Transverse colon (tissue), 4 donors: ENCODE measurements at regions not wholly inside any gene's neighbourhood (a gene's known extent, or its start where the extent isn't known, plus 50 kb on each side); places are given as distances from the start of the nearest gene placed in this dataset.

Experiments used
- DNase-seq: peaks from one replicate; pipeline ENCODE4 v3.0.0-alpha.2; 2019
- H3K27ac ChIP-seq, 4 donors: fragments of 200-600 bp; sonication (generic); 2 replicates each; pipeline ENCODE4 v1.5.1; 2016 to 2018; ENCODE audit warnings: inconsistent platforms in 4 of 4
- H3K27me3 ChIP-seq: fragments of 200-600 bp; sonication (generic); 2 replicates; pipeline ENCODE4 v1.5.1; 2017; ENCODE audit warnings: inconsistent platforms
- H3K36me3 ChIP-seq, 4 donors: fragments of 200-600 bp; sonication (generic); 2 replicates each; pipeline ENCODE4 v1.5.1; 2017 to 2019; ENCODE audit warnings: inconsistent platforms in 4 of 4
- H3K4me1 ChIP-seq, 4 donors: fragments of 200-600 bp; sonication (generic); 2 replicates each; pipeline ENCODE4 v1.5.1; 2017 to 2020; ENCODE audit warnings: inconsistent platforms in 4 of 4
- H3K4me3 ChIP-seq, 4 donors: fragments of 200-600 bp; sonication (generic); 1 replicate in 1 of 4; 2 replicates in 3 of 4; pipeline versions ENCODE4 v1.5.1 to v1.6.1; 2017 to 2019; ENCODE audit warnings: inconsistent platforms in 4 of 4
- H3K9me3 ChIP-seq, 2 donors: fragments of 200-600 bp; sonication (generic); 2 replicates each; pipeline ENCODE4 v1.5.1; 2017 to 2019; ENCODE audit warnings: inconsistent platforms in 2 of 2
- CTCF ChIP-seq, 5 experiments: fragments of 200-600 bp in 3 of 5; fragments of 450-650 bp in 2 of 5; sonication (generic) in 3 of 5; IDR thresholded peaks; 1 replicate in 2 of 5; 2 replicates in 3 of 5; pipeline ENCODE4 v1.5.1; 2016 to 2017; ENCODE audit warnings: antibody characterized with exemption in 5 of 5, inconsistent platforms in 3 of 5, mild to moderate bottlenecking in 2 of 5, moderate library complexity in 1 of 5
- EP300 ChIP-seq: sonication (generic); formaldehyde crosslinking; IDR thresholded peaks from one replicate; pipeline ENCODE4 v1.6.1; 2017; ENCODE audit warnings: antibody characterized with exemption, low read depth
- POLR2A ChIP-seq: fragments of 450-650 bp; IDR thresholded peaks from one replicate; pipeline ENCODE4 v1.6.1; 2016; ENCODE audit warnings: antibody characterized with exemption, mild to moderate bottlenecking, moderate library complexity
- POLR2AphosphoS5 ChIP-seq, 3 donors: sonication (generic); formaldehyde crosslinking; IDR thresholded peaks; one replicate each; pipeline ENCODE4 v1.6.1; 2016; ENCODE audit warnings: antibody characterized with exemption in 3 of 3
- WGBS, 2 donors: methylation state at CpG; one replicate each; pipeline ENCODE4 v1.1.5; 2018; ENCODE audit warnings: low coverage in 1 of 2; 5-methylcytosine and 5-hydroxymethylcytosine counted together
- in situ Hi-C, 4 donors: fragments of 200-750 bp; cut with MboI; loops; one replicate each; pipeline versions ENCODE4 v1.15.0 to v1.15.1; 2017; ENCODE audit warnings: low sequenced_read_pairs in 3 of 4, low pct_ligation_motif_present in 1 of 4, low pct_unique_long_range_greater_than_20kb in 1 of 4
- intact Hi-C: fragments of 100-400 bp; cut with DNase I; formaldehyde crosslinking; loops from one replicate; pipeline ENCODE4 v1.15.1; 2023; ENCODE audit warnings: low total_unique reads

- intact Hi-C loops = no loop called here
- Histone ChIP-seq H3K27ac (no peak overlapping the region), H3K4me3 (no peak overlapping the region), H3K4me1 (no peaks in the 10 kb centered on the region), H3K27me3 (no peaks in the 10 kb centered on the region), H3K36me3 (no peaks in the 10 kb centered on the region), H3K9me3 (no peaks in the 10 kb centered on the region)
- 80% methylated on average over 4 of the region's 4 CpGs; no CpG with 5 or more reads in 1 of the 2 donors for WGBS, 2 donors
- in situ Hi-C loops = no loop called here
- DNase-seq = no peak
- TF ChIP-seq POLR2A = no peak
- no peak for TF ChIP-seq EP300
- TF ChIP-seq CTCF (IDR thresholded peaks at IDR 0.05) = no peak
- TF ChIP-seq POLR2AphosphoS5 (IDR thresholded peaks at IDR 0.05) = no peak
Observed at GRCh38 chr16:66008136-66008535, 358.4 kb upstream of the CDH5 start.

GRCh38 chr16:66007717-66008116 lies 358.8 kb upstream of the CDH5 start:
- Histone ChIP-seq H3K4me1 (no peaks in the 10 kb centered on the region), H3K4me3 (no peak overlapping the region), H3K27me3 (no peaks in the 10 kb centered on the region), H3K9me3 (no peaks in the 10 kb centered on the region), H3K27ac (no peak overlapping the region), H3K36me3 (no peaks in the 10 kb centered on the region)
- TF ChIP-seq POLR2A (no peak), EP300 (no peak), POLR2AphosphoS5 (IDR thresholded peaks at IDR 0.05) (no peak), CTCF (IDR thresholded peaks at IDR 0.05) (no peak)
- intact Hi-C loops (no loop called here), in situ Hi-C loops (no loop called here)
- WGBS, 2 donors = 57 to 60% methylated on average over 1 to 6 of the region's 6 CpGs
- no peak for DNase-seq

GRCh38 chr16:66006485-66006884 lies 360.0 kb upstream of the CDH5 start:
- no peak for DNase-seq
- intact Hi-C loops = no loop called here
- TF ChIP-seq POLR2A (no peak), EP300 (no peak), CTCF (IDR thresholded peaks at IDR 0.05) (no peak)
- Histone ChIP-seq H3K4me3 (no peak overlapping the region), H3K27me3 (no peaks in the 10 kb centered on the region), H3K4me1 (no peaks in the 10 kb centered on the region), H3K9me3 (no peaks in the 10 kb centered on the region), H3K36me3 (no peaks in the 10 kb centered on the region), H3K27ac (no peak overlapping the region)
- in situ Hi-C loops = no loop called here
- WGBS, 2 donors = 58% methylated on average over 9 of the region's 9 CpGs; no CpG with 5 or more reads in 1 of the 2 donors

GRCh38 chr16:66004699-66005098 lies 361.8 kb upstream of the CDH5 start:
- in situ Hi-C loops = no loop called here
- 59 to 66% methylated on average over 2 to 3 of the region's 3 CpGs for WGBS, 2 donors
- Histone ChIP-seq H3K27me3 (no peaks in the 10 kb centered on the region), H3K9me3 (no peaks in the 10 kb centered on the region), H3K27ac (no peak overlapping the region), H3K4me3 (no peak overlapping the region), H3K4me1 (no peaks in the 10 kb centered on the region), H3K36me3 (no peaks in the 10 kb centered on the region)
- DNase-seq = no peak
- TF ChIP-seq CTCF (IDR thresholded peaks at IDR 0.05) (no peak), EP300 (no peak), POLR2AphosphoS5 (IDR thresholded peaks at IDR 0.05) (no peak), POLR2A (no peak)
- intact Hi-C loops = no loop called here
